ENCODE measurements at regions not wholly inside any gene's neighbourhood (a gene's known extent, or its start where the extent isn't known, plus 50 kb on each side); places are given as distances from the start of the nearest gene placed in this dataset.

DNA sequence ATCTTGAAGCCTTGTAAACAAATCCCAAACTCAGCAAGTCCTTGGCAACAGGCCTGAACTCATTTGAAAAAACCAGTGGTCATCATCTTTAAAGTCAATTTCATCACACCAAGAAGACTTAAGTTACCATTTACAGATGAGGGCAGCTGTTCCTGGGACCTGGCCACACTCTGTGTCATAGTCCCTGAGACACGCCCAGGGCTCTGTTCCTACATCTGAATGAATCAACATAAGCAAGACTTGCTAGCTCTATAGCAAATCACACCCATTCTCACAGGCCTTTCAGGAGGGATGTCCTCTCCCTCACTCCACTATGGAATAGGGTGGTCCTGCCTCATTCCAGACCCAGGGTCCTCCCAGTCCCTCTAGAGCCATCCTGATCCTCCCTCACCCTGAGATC is 142.8 kb downstream of the NSG2 start:
- TF ChIP-seq, protein P1, sequence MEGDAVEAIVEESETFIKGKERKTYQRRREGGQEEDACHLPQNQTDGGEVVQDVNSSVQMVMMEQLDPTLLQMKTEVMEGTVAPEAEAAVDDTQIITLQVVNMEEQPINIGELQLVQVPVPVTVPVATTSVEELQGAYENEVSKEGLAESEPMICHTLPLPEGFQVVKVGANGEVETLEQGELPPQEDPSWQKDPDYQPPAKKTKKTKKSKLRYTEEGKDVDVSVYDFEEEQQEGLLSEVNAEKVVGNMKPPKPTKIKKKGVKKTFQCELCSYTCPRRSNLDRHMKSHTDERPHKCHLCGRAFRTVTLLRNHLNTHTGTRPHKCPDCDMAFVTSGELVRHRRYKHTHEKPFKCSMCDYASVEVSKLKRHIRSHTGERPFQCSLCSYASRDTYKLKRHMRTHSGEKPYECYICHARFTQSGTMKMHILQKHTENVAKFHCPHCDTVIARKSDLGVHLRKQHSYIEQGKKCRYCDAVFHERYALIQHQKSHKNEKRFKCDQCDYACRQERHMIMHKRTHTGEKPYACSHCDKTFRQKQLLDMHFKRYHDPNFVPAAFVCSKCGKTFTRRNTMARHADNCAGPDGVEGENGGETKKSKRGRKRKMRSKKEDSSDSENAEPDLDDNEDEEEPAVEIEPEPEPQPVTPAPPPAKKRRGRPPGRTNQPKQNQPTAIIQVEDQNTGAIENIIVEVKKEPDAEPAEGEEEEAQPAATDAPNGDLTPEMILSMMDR (conservative IDR thresholded peaks at IDR 0.05; ENCODE audit: low read length): no peak
- no peak for TF ChIP-seq EZH2phosphoT487 (IDR thresholded peaks at IDR 0.05; ENCODE audit: borderline replicate concordance)

All from Loucy (cell line).